Fibroblast of lung (primary cell): ENCODE measurements at regions not wholly inside any gene's neighbourhood (a gene's known extent, or its start where the extent isn't known, plus 50 kb on each side); places are given as distances from the start of the nearest gene placed in this dataset.

Experiments used
- DNase-seq, 2 donors: peaks; one replicate each; pipeline versions ENCODE4 v3.0.0 to v3.0.0-alpha.2; 2010; ENCODE audit warnings: low read depth in 2 of 2
- H2AFZ ChIP-seq: 2 replicates; pipeline ENCODE4 v1.5.1; 2012; ENCODE audit warnings: low read length, control low read depth, inconsistent platforms
- H3K27ac ChIP-seq: 2 replicates; pipeline ENCODE4 v1.5.1; 2011; ENCODE audit warnings: low read length, control low read depth; ENCODE audit not compliant: insufficient read depth
- H3K27me3 ChIP-seq: 2 replicates; pipeline ENCODE4 v1.5.1; 2011; ENCODE audit warnings: mild to moderate bottlenecking, low read length; ENCODE audit not compliant: control insufficient read depth, insufficient read depth
- H3K36me3 ChIP-seq: 2 replicates; pipeline ENCODE4 v1.5.1; 2011; ENCODE audit warnings: low read length; ENCODE audit not compliant: control insufficient read depth, insufficient read depth
- H3K4me1 ChIP-seq: 2 replicates; pipeline ENCODE4 v1.5.1; 2011; ENCODE audit warnings: low read length; ENCODE audit not compliant: control insufficient read depth, insufficient read depth; ENCODE audit errors: extremely low read depth
- H3K4me2 ChIP-seq: 2 replicates; pipeline ENCODE4 v1.5.1; 2011; ENCODE audit warnings: low read length, control low read depth; ENCODE audit not compliant: insufficient read depth; ENCODE audit errors: extremely low read depth
- H3K4me3 ChIP-seq, 4 experiments: fragments of 200-600 bp in 1 of 4; sonication (generic) in 1 of 4; replicated peaks in 1 of 4; 2 replicates each; pipeline ENCODE4 v1.5.1; 2011 to 2016; ENCODE audit warnings: low read length in 4 of 4, low read depth in 3 of 4, mild to moderate bottlenecking in 3 of 4, control low read depth in 2 of 4, inconsistent platforms in 1 of 4, mixed read lengths in 1 of 4; ENCODE audit not compliant: insufficient read depth in 1 of 4; ENCODE audit errors: control extremely low read depth in 1 of 4
- H3K79me2 ChIP-seq: 2 replicates; pipeline ENCODE4 v1.5.1; 2012; ENCODE audit warnings: mild to moderate bottlenecking, low read length, inconsistent platforms; ENCODE audit not compliant: control insufficient read depth, insufficient read depth
- H3K9ac ChIP-seq: 2 replicates; pipeline ENCODE4 v1.5.1; 2011; ENCODE audit warnings: mild to moderate bottlenecking, low read length, control low read depth; ENCODE audit not compliant: insufficient read depth
- H3K9me3 ChIP-seq: 2 replicates; pipeline ENCODE4 v1.5.1; 2012; ENCODE audit warnings: low read depth, low read length; ENCODE audit not compliant: control insufficient read depth, insufficient read depth
- H4K20me1 ChIP-seq: 2 replicates; pipeline ENCODE4 v1.5.1; 2011; ENCODE audit warnings: low read length; ENCODE audit not compliant: control insufficient read depth, insufficient read depth; ENCODE audit errors: extremely low read depth
- EZH2 ChIP-seq: IDR thresholded peaks from 2 replicates; pipeline ENCODE4 v1.5.1; 2012; ENCODE audit warnings: low read length, control low read depth, mild to moderate bottlenecking; ENCODE audit errors: missing control alignments
- TF ChIP-seq, protein P1 (sequence below), 2 donors: IDR thresholded peaks in 1 of 2; conservative IDR thresholded peaks in 1 of 2; 1 replicate in 1 of 2; 2 replicates in 1 of 2; pipeline ENCODE4 v1.5.1; 2011 to 2012; ENCODE audit warnings: low read length in 2 of 2, control low read depth in 1 of 2, inconsistent platforms in 1 of 2, low read depth in 1 of 2, mild to moderate bottlenecking in 1 of 2

DNA sequence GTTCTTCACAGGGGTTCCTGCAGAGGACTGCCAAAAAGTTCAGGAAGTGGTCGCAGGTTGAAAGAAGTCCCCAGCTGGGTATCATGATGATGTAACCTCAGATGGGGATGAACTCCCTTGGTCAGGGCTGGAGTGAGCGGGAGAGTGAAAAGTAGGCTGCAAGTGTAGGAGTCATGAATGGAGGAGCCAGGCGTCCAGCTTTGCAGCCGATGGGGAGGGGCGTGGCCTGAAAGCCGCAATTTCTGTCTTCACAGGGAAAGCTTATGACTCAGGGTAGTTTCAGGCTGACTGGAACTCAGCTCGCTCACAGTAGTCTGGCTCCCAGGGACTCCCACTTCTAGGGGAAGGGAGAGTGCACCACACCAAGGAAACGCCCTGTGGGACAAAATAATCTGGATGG is 70.0 kb upstream of the HS3ST3A1 start:
- Histone ChIP-seq H3K4me3 (no peak overlapping the region), H3K9me3 (no peaks in the 10 kb centered on the region), H3K4me1 (no peaks in the 10 kb centered on the region), H2AFZ (no peak overlapping the region), H3K4me2 (no peak overlapping the region), H3K79me2 (no peaks in the 10 kb centered on the region), H3K27me3 (no peaks in the 10 kb centered on the region), H3K9ac (no peak overlapping the region), H4K20me1 (no peaks in the 10 kb centered on the region), H3K27ac (no peak overlapping the region), H3K36me3 (no peaks in the 10 kb centered on the region)
- peak in 1 of 2 donors; percentile 80 for DNase-seq
- TF ChIP-seq, protein P1, sequence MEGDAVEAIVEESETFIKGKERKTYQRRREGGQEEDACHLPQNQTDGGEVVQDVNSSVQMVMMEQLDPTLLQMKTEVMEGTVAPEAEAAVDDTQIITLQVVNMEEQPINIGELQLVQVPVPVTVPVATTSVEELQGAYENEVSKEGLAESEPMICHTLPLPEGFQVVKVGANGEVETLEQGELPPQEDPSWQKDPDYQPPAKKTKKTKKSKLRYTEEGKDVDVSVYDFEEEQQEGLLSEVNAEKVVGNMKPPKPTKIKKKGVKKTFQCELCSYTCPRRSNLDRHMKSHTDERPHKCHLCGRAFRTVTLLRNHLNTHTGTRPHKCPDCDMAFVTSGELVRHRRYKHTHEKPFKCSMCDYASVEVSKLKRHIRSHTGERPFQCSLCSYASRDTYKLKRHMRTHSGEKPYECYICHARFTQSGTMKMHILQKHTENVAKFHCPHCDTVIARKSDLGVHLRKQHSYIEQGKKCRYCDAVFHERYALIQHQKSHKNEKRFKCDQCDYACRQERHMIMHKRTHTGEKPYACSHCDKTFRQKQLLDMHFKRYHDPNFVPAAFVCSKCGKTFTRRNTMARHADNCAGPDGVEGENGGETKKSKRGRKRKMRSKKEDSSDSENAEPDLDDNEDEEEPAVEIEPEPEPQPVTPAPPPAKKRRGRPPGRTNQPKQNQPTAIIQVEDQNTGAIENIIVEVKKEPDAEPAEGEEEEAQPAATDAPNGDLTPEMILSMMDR (conservative IDR thresholded peaks at IDR 0.05 in 1 of 2, IDR thresholded peaks at IDR 0.05 in 1 of 2; ENCODE audit: low read depth in 1 of 2, low read length in 2 of 2), result no peak
- TF ChIP-seq EZH2, result no peak

DNA sequence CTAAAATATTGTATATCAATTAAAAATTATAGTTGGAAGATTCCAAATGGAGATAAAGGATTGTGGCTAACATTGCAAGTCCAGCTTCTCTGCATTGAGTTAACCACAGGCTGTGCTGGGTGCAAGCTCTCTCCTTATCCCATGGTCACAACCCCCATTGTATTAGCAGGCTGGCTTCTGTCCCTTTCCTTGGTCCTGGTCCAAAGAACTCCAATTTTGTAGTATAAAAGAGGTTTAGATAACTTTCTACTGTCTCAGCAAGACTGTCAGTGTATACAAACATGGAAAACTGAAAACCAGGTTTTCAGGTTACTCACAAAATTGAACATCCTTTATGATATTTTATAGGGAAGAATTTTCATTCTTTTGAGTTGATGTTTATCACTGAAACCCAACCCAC is 76.6 kb upstream of the HS3ST3A1 start:
- Histone ChIP-seq H3K27me3 (no peaks in the 10 kb centered on the region), H3K4me1 (no peaks in the 10 kb centered on the region), H2AFZ (no peak overlapping the region), H3K27ac (no peak overlapping the region), H4K20me1 (no peaks in the 10 kb centered on the region), H3K4me2 (no peak overlapping the region), H3K9me3 (no peaks in the 10 kb centered on the region), H3K36me3 (no peaks in the 10 kb centered on the region), H3K79me2 (no peaks in the 10 kb centered on the region), H3K4me3 (no peak overlapping the region), H3K9ac (no peak overlapping the region)
- TF ChIP-seq, protein P1 (conservative IDR thresholded peaks at IDR 0.05 in 1 of 2, IDR thresholded peaks at IDR 0.05 in 1 of 2; ENCODE audit: low read depth in 1 of 2, low read length in 2 of 2), result no peak
- TF ChIP-seq EZH2, result no peak
- no peak for DNase-seq

DNA sequence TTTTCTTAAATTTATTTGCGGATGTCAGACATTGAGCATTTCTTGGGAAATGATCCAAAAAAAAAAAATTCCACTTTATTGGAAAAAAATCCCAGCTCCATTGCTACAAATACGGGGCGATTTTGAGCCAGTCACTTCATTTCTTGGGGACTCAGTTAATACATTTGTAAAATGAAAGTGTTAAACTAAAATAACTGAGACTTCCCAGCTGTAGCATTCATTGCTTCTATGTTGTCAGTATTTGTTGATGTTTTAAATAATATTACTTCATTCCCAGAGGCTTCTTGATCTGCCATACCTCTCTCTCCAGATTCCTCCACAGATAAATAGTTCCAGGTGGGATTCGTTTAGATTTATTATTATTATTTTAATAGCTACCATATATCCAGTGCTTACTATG is 77.1 kb upstream of the HS3ST3A1 start:
- Histone ChIP-seq H3K27me3 (no peaks in the 10 kb centered on the region), H3K79me2 (no peaks in the 10 kb centered on the region), H3K36me3 (no peaks in the 10 kb centered on the region), H3K9ac (no peak overlapping the region), H3K4me3 (no peak overlapping the region), H3K4me1 (no peaks in the 10 kb centered on the region), H3K9me3 (no peaks in the 10 kb centered on the region), H2AFZ (no peak overlapping the region), H3K4me2 (no peak overlapping the region), H4K20me1 (no peaks in the 10 kb centered on the region), H3K27ac (no peak overlapping the region)
- DNase-seq, result peak in 1 of 2 donors; percentile 4
- no peak for TF ChIP-seq EZH2
- TF ChIP-seq, protein P1 (conservative IDR thresholded peaks at IDR 0.05 in 1 of 2, IDR thresholded peaks at IDR 0.05 in 1 of 2; ENCODE audit: low read depth in 1 of 2, low read length in 2 of 2), result no peak
